GM12878 (cell line): ENCODE measurements at regions not wholly inside any gene's neighbourhood (a gene's known extent, or its start where the extent isn't known, plus 50 kb on each side); places are given as distances from the start of the nearest gene placed in this dataset.

Experiments
- ATF2 ChIP-seq: IDR thresholded peaks from 2 replicates; pipeline ENCODE4 v1.6.1; 2012; ENCODE audit warnings: low read length, inconsistent platforms
- CTCF ChIP-seq, 3 experiments: IDR thresholded peaks in 2 of 3; conservative IDR thresholded peaks in 1 of 3; 2 replicates each; pipeline ENCODE4 v1.5.1; 2011; ENCODE audit warnings: low read depth in 3 of 3, low read length in 3 of 3, mild to moderate bottlenecking in 3 of 3, control low read depth in 2 of 3, moderate library complexity in 2 of 3, inconsistent platforms in 1 of 3, mixed read lengths in 1 of 3; ENCODE audit not compliant: control insufficient read depth in 2 of 3, insufficient read depth in 1 of 3; ENCODE audit errors: extremely low read depth in 1 of 3
- JUNB ChIP-seq: IDR thresholded peaks from 2 replicates; pipeline ENCODE4 v1.6.1; 2016; ENCODE audit warnings: antibody characterized with exemption, mild to moderate bottlenecking
- NR2C2 ChIP-seq: IDR thresholded peaks from 2 replicates; pipeline ENCODE4 v1.6.1; 2011; ENCODE audit warnings: borderline replicate concordance, low read depth; ENCODE audit not compliant: control insufficient read depth, insufficient read length
- RELA ChIP-seq: fragments of 450-650 bp; IDR thresholded peaks from 2 replicates; pipeline ENCODE4 v1.8.0; 2014; ENCODE audit warnings: borderline replicate concordance; ENCODE audit not compliant: partially characterized antibody

GRCh38 chr6:139882977-139883728 is 508.7 kb upstream of the CITED2 start:
- TF ChIP-seq CTCF (IDR thresholded peaks at IDR 0.05 in 2 of 3, conservative IDR thresholded peaks at IDR 0.05 in 1 of 3; ENCODE audit: control insufficient read depth in 2 of 3, extremely low read depth in 1 of 3, insufficient read depth in 1 of 3, low read depth in 3 of 3, low read length in 3 of 3) (no peak), JUNB (no peak), ATF2 (no peak), NR2C2 (no peak), RELA (no peak)
